ENCODE measurements at regions not wholly inside any gene's neighbourhood (a gene's known extent, or its start where the extent isn't known, plus 50 kb on each side); places are given as distances from the start of the nearest gene placed in this dataset.
"Not testable (repeated sequence)": the region's sequence is repeated elsewhere in the genome, so short reads cannot be mapped to it uniquely, and the experiment has no call there.

DNA sequence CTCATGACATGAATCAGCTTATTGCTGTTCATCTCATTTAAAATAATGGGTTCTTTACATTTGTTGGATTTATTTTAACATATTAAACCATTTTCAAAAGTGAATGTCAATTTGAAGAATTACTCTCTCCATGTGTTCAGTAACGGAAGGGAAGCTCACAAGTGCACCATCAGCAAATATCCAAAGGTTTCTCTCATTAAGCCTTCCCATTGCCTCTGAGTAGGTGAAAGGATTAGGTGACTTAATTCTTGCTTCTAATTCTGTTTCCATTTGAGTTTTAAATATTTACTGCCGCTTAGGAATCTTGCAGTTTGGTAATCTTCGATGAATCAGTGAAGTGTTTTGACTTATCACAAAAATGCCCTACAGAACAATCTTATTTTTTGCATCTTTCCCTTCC, 145.1 kb upstream of the NYAP2 start:
- no peak overlapping the region for H2BK15ac ChIP-seq (replicated peaks; ENCODE audit: low read depth)
- no peak overlapping the region for H3K56ac ChIP-seq (ENCODE audit: low read length)
- no peaks in the 10 kb centered on the region for H3K4me1 ChIP-seq (ENCODE audit: control insufficient read depth, low read depth, low read length)
- no peaks in the 10 kb centered on the region for H3K36me3 ChIP-seq (ENCODE audit: control insufficient read depth, insufficient read depth, low read length)
- H3K27ac ChIP-seq (ENCODE audit: low read depth, low read length): no peak overlapping the region
- H3K4me3 ChIP-seq (ENCODE audit: low read length): no peak overlapping the region
- H3K79me2 ChIP-seq (ENCODE audit: control insufficient read depth, insufficient read depth, low read length): no peaks in the 10 kb centered on the region
- H3K23ac ChIP-seq (ENCODE audit: low read length): no peak overlapping the region
- no peak for DNase-seq
- no peak overlapping the region for H3K4ac ChIP-seq (ENCODE audit: low read depth, low read length)
- no peak overlapping the region for H2BK120ac ChIP-seq (ENCODE audit: low read depth, low read length)
- H3K4me2 ChIP-seq (ENCODE audit: low read length): no peak overlapping the region
- H2BK5ac ChIP-seq (ENCODE audit: low read length): no peak overlapping the region
- no peak overlapping the region for H2AK5ac ChIP-seq (ENCODE audit: low read length)
- no peaks in the 10 kb centered on the region for H3K79me1 ChIP-seq (ENCODE audit: low read length)
- H4K8ac ChIP-seq (ENCODE audit: low read depth, low read length): no peak overlapping the region
- H3K9ac ChIP-seq (ENCODE audit: low read length): no peak overlapping the region
- WGBS (ENCODE audit: extremely low coverage, insufficient coverage, low lambda C conversion rate): no CpG with 5 or more reads among the region's 3 CpGs
- no peak overlapping the region for H3K18ac ChIP-seq (ENCODE audit: low read length)
- H4K5ac ChIP-seq (ENCODE audit: low read length): no peak overlapping the region
- H3K27me3 ChIP-seq (ENCODE audit: insufficient read depth, low read length, poor library complexity): no peaks in the 10 kb centered on the region

DNA sequence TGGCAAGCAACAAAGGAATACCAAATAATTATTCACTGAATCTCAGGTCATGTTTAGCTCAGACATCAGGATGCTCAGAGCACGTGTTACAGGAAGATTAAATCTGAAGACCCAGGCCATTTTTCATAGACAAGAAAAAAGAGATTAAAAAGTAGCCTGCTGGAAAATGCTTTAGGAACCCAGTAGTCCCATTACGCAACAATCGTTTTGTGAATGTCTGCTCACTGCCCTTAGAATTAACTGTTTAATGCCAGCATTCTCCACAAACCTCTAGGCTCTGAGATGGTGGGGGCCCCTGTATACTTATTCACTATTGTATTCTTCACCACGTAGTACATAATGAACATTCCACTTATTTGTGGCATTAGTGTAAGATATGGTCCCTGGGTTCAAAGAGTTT, 154.6 kb upstream of the NYAP2 start:
- H3K23ac ChIP-seq (ENCODE audit: low read length): no peak overlapping the region
- H3K27ac ChIP-seq (ENCODE audit: low read depth, low read length): no peak overlapping the region
- no peak overlapping the region for H4K5ac ChIP-seq (ENCODE audit: low read length)
- no peak overlapping the region for H4K8ac ChIP-seq (ENCODE audit: low read depth, low read length)
- H3K79me1 ChIP-seq (ENCODE audit: low read length): no peaks in the 10 kb centered on the region
- no peak overlapping the region for H2BK15ac ChIP-seq (replicated peaks; ENCODE audit: low read depth)
- DNase-seq: no peak
- H3K18ac ChIP-seq (ENCODE audit: low read length): no peak overlapping the region
- no peak overlapping the region for H3K4me3 ChIP-seq (ENCODE audit: low read length)
- H3K36me3 ChIP-seq (ENCODE audit: control insufficient read depth, insufficient read depth, low read length): no peaks in the 10 kb centered on the region
- no peaks in the 10 kb centered on the region for H3K4me1 ChIP-seq (ENCODE audit: control insufficient read depth, low read depth, low read length)
- no peak overlapping the region for H3K4ac ChIP-seq (ENCODE audit: low read depth, low read length)
- no peaks in the 10 kb centered on the region for H3K27me3 ChIP-seq (ENCODE audit: insufficient read depth, low read length, poor library complexity)
- no peak overlapping the region for H3K4me2 ChIP-seq (ENCODE audit: low read length)
- WGBS (ENCODE audit: extremely low coverage, insufficient coverage, low lambda C conversion rate): no CpG with 5 or more reads among the region's 4 CpGs
- no peak overlapping the region for H2BK5ac ChIP-seq (ENCODE audit: low read length)
- no peaks in the 10 kb centered on the region for H3K79me2 ChIP-seq (ENCODE audit: control insufficient read depth, insufficient read depth, low read length)
- no peak overlapping the region for H2BK120ac ChIP-seq (ENCODE audit: low read depth, low read length)
- H3K9ac ChIP-seq (ENCODE audit: low read length): no peak overlapping the region
- no peak overlapping the region for H3K56ac ChIP-seq (ENCODE audit: low read length)
- no peak overlapping the region for H2AK5ac ChIP-seq (ENCODE audit: low read length)

DNA sequence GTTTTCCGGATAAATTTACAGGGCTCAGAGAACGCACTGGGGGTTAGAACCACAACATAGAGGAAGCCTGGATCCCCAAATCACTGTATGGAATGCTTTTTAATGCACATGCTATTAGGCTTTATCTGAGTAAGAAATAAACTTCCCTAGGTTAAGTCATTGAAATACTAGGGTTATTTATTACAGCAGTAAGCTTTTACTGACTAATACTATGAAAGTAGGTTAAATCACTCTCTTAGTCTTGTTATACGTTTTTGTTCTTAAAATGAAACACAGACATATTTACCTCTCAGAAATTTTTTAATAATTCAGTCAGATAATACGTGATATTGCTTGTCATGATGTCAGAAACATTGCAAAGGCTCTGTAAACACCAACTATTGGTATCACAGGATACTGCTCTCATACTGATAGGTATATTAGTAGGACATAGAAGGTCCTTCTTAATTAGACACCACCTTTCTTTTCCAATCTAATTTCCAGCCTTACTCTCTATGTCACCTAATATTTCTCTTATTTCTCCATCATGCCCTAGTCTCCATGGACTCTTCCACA, 162.7 kb upstream of the NYAP2 start:
- no CpG with 5 or more reads among the region's 4 CpGs for WGBS (ENCODE audit: extremely low coverage, insufficient coverage, low lambda C conversion rate)
- H3K27me3 ChIP-seq (ENCODE audit: insufficient read depth, low read length, poor library complexity): no peaks in the 10 kb centered on the region
- no peak overlapping the region for H4K8ac ChIP-seq (ENCODE audit: low read depth, low read length)
- H3K36me3 ChIP-seq (ENCODE audit: control insufficient read depth, insufficient read depth, low read length): no peaks in the 10 kb centered on the region
- H3K4ac ChIP-seq (ENCODE audit: low read depth, low read length): no peak overlapping the region
- H3K4me2 ChIP-seq (ENCODE audit: low read length): no peak overlapping the region
- no peak overlapping the region for H3K9ac ChIP-seq (ENCODE audit: low read length)
- no peak overlapping the region for H3K27ac ChIP-seq (ENCODE audit: low read depth, low read length)
- no peak overlapping the region for H3K18ac ChIP-seq (ENCODE audit: low read length)
- no peak overlapping the region for H2AK5ac ChIP-seq (ENCODE audit: low read length)
- H3K79me2 ChIP-seq (ENCODE audit: control insufficient read depth, insufficient read depth, low read length): no peaks in the 10 kb centered on the region
- DNase-seq: no peak
- H3K79me1 ChIP-seq (ENCODE audit: low read length): no peaks in the 10 kb centered on the region
- H3K4me3 ChIP-seq (ENCODE audit: low read length): no peak overlapping the region
- no peak overlapping the region for H2BK120ac ChIP-seq (ENCODE audit: low read depth, low read length)
- H3K56ac ChIP-seq (ENCODE audit: low read length): no peak overlapping the region
- H3K23ac ChIP-seq (ENCODE audit: low read length): no peak overlapping the region
- no peak overlapping the region for H2BK15ac ChIP-seq (replicated peaks; ENCODE audit: low read depth)
- no peak overlapping the region for H2BK5ac ChIP-seq (ENCODE audit: low read length)
- no peak overlapping the region for H4K5ac ChIP-seq (ENCODE audit: low read length)
- no peaks in the 10 kb centered on the region for H3K4me1 ChIP-seq (ENCODE audit: control insufficient read depth, low read depth, low read length)

DNA sequence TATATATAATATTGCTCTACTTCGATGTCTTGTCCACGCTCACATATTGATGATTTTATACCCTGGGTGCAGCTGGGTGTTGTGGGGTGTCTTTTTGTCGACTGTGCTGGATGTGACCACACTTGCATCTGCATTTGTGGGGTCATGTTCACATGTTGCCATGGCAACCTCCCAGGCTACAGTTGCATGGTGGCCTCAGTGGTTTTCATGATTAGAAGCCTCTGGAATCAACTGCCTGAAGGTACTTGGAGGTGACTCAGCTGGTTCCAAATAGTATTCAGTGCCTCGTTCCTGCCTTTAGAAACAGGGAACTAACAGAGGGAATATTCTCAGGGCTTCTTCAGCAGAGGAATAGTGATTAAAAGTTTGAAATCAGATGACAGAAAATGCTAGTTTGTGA, 166.3 kb upstream of the NYAP2 start:
- no CpG with 5 or more reads among the region's 4 CpGs for WGBS (ENCODE audit: extremely low coverage, insufficient coverage, low lambda C conversion rate)
- Histone ChIP-seq H3K79me1 (ENCODE audit: low read length) (no peaks in the 10 kb centered on the region), H3K4ac (ENCODE audit: low read depth, low read length) (no peak overlapping the region), H2BK15ac (replicated peaks; ENCODE audit: low read depth) (no peak overlapping the region), H3K79me2 (ENCODE audit: control insufficient read depth, insufficient read depth, low read length) (no peaks in the 10 kb centered on the region), H3K4me3 (ENCODE audit: low read length) (no peak overlapping the region), H4K5ac (ENCODE audit: low read length) (no peak overlapping the region), H4K8ac (ENCODE audit: low read depth, low read length) (no peak overlapping the region), H2BK5ac (ENCODE audit: low read length) (no peak overlapping the region), H3K4me1 (ENCODE audit: control insufficient read depth, low read depth, low read length) (no peaks in the 10 kb centered on the region), H2BK120ac (ENCODE audit: low read depth, low read length) (no peak overlapping the region), H3K27ac (ENCODE audit: low read depth, low read length) (no peak overlapping the region), H3K9ac (ENCODE audit: low read length) (no peak overlapping the region), H3K4me2 (ENCODE audit: low read length) (no peak overlapping the region), H2AK5ac (ENCODE audit: low read length) (no peak overlapping the region), H3K23ac (ENCODE audit: low read length) (no peak overlapping the region), H3K36me3 (ENCODE audit: control insufficient read depth, insufficient read depth, low read length) (no peaks in the 10 kb centered on the region), H3K27me3 (ENCODE audit: insufficient read depth, low read length, poor library complexity) (no peaks in the 10 kb centered on the region), H3K56ac (ENCODE audit: low read length) (no peak overlapping the region), H3K18ac (ENCODE audit: low read length) (no peak overlapping the region)
- DNase-seq: peak; percentile 50

DNA sequence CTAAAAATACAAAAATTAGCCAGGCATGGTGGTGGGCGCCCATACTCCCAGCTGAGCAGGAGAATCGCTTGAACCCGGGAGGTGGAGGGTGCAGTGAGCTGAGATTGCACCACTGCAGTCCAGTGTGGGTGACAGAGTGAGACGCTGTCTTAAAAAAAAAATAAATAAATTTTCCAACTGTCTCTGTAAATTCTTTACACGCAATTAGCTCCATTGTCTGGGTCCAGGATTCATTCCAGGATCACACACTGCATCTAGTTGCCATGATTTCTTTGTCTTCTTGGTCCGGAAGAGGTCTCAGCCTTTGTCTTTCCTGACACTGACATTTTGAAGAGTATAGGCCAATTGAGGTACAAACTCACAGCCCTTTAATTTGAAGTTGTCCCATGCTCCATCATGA, 167.6 kb upstream of the NYAP2 start:
- no peaks in the 10 kb centered on the region for H3K36me3 ChIP-seq (ENCODE audit: control insufficient read depth, insufficient read depth, low read length)
- H3K27me3 ChIP-seq (ENCODE audit: insufficient read depth, low read length, poor library complexity): no peaks in the 10 kb centered on the region
- H2BK5ac ChIP-seq (ENCODE audit: low read length): no peak overlapping the region
- no peak overlapping the region for H4K8ac ChIP-seq (ENCODE audit: low read depth, low read length)
- H3K4me3 ChIP-seq (ENCODE audit: low read length): no peak overlapping the region
- no peak overlapping the region for H2BK15ac ChIP-seq (replicated peaks; ENCODE audit: low read depth)
- no peak overlapping the region for H3K23ac ChIP-seq (ENCODE audit: low read length)
- H3K27ac ChIP-seq (ENCODE audit: low read depth, low read length): no peak overlapping the region
- no peak overlapping the region for H3K56ac ChIP-seq (ENCODE audit: low read length)
- no peak overlapping the region for H3K4me2 ChIP-seq (ENCODE audit: low read length)
- no peaks in the 10 kb centered on the region for H3K79me2 ChIP-seq (ENCODE audit: control insufficient read depth, insufficient read depth, low read length)
- H3K18ac ChIP-seq (ENCODE audit: low read length): no peak overlapping the region
- no peaks in the 10 kb centered on the region for H3K4me1 ChIP-seq (ENCODE audit: control insufficient read depth, low read depth, low read length)
- H2AK5ac ChIP-seq (ENCODE audit: low read length): no peak overlapping the region
- H4K5ac ChIP-seq (ENCODE audit: low read length): no peak overlapping the region
- H2BK120ac ChIP-seq (ENCODE audit: low read depth, low read length): no peak overlapping the region
- DNase-seq: no peak
- H3K4ac ChIP-seq (ENCODE audit: low read depth, low read length): no peak overlapping the region
- no peaks in the 10 kb centered on the region for H3K79me1 ChIP-seq (ENCODE audit: low read length)
- H3K9ac ChIP-seq (ENCODE audit: low read length): no peak overlapping the region
- no CpG with 5 or more reads among the region's 6 CpGs for WGBS (ENCODE audit: extremely low coverage, insufficient coverage, low lambda C conversion rate)

DNA sequence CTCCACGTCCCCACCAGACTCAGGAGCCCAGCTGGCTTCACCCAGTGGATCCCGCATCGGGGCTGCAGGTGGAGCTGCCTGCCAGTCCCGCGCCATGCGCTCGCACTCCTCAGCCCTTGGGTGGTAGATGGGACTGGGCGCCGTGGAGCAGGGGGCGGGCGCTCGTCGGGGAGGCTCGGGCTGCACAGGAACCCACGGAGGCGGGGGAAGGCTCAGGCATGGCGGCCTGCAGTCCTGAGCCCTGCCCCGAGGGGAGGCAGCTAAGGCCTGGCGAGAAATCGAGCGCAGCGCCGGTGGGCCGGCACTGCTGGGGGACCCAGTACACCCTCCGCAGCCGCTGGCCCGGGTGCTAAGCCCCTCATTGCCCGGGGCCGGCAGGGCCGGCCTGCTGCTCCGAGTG, 170.2 kb upstream of the NYAP2 start:
- H3K4ac ChIP-seq (ENCODE audit: low read depth, low read length); H3K79me2 ChIP-seq (ENCODE audit: control insufficient read depth, insufficient read depth, low read length); DNase-seq; H3K79me1 ChIP-seq (ENCODE audit: low read length); H3K27me3 ChIP-seq (ENCODE audit: insufficient read depth, low read length, poor library complexity); H2BK5ac ChIP-seq (ENCODE audit: low read length); H4K8ac ChIP-seq (ENCODE audit: low read depth, low read length); H3K4me2 ChIP-seq (ENCODE audit: low read length); H3K4me1 ChIP-seq (ENCODE audit: control insufficient read depth, low read depth, low read length); H3K4me3 ChIP-seq (ENCODE audit: low read length); H3K9ac ChIP-seq (ENCODE audit: low read length); H3K36me3 ChIP-seq (ENCODE audit: control insufficient read depth, insufficient read depth, low read length); H2BK15ac ChIP-seq (replicated peaks; ENCODE audit: low read depth); H3K56ac ChIP-seq (ENCODE audit: low read length); H3K27ac ChIP-seq (ENCODE audit: low read depth, low read length); H2BK120ac ChIP-seq (ENCODE audit: low read depth, low read length); H2AK5ac ChIP-seq (ENCODE audit: low read length); H4K5ac ChIP-seq (ENCODE audit: low read length); H3K18ac ChIP-seq (ENCODE audit: low read length); H3K23ac ChIP-seq (ENCODE audit: low read length): not testable (repeated sequence)
- no CpG with 5 or more reads among the region's 31 CpGs for WGBS (ENCODE audit: extremely low coverage, insufficient coverage, low lambda C conversion rate)

Measured in mesendoderm (in vitro differentiated cells).